Trophoblast cell (in vitro differentiated cells and primary cell): ENCODE measurements at regions not wholly inside any gene's neighbourhood (a gene's known extent, or its start where the extent isn't known, plus 50 kb on each side); places are given as distances from the start of the nearest gene placed in this dataset.

Experiments
- DNase-seq, 2 donors: peaks; one replicate each; pipeline ENCODE4 v3.0.0-alpha.2; 2016
- H2AFZ ChIP-seq: 2 replicates; pipeline ENCODE4 v1.6.1; 2013; ENCODE audit warnings: low read length, moderate library complexity, mild to moderate bottlenecking; ENCODE audit not compliant: insufficient read depth, poor library complexity
- H2AK5ac ChIP-seq: 2 replicates; pipeline ENCODE4 v1.6.1; 2013; ENCODE audit warnings: mild to moderate bottlenecking, low read length
- H2BK120ac ChIP-seq: 2 replicates; pipeline ENCODE4 v1.6.1; 2013; ENCODE audit warnings: low read length, mild to moderate bottlenecking, moderate library complexity; ENCODE audit not compliant: insufficient read depth, poor library complexity
- H2BK12ac ChIP-seq: 2 replicates; pipeline ENCODE4 v1.6.1; 2013; ENCODE audit warnings: mild to moderate bottlenecking, low read length, moderate library complexity
- H2BK5ac ChIP-seq: 2 replicates; pipeline ENCODE4 v1.6.1; 2013; ENCODE audit warnings: low read length, low read depth, moderate library complexity, mild to moderate bottlenecking; ENCODE audit not compliant: poor library complexity
- H3K14ac ChIP-seq: 2 replicates; pipeline ENCODE4 v1.6.1; 2013; ENCODE audit warnings: mild to moderate bottlenecking, low read length
- H3K18ac ChIP-seq: 2 replicates; pipeline ENCODE4 v1.6.1; 2013; ENCODE audit warnings: mild to moderate bottlenecking, low read length
- H3K23ac ChIP-seq: 2 replicates; pipeline ENCODE4 v1.6.1; 2013; ENCODE audit warnings: low read length
- H3K27ac ChIP-seq: 2 replicates; pipeline ENCODE4 v1.5.1; 2013; ENCODE audit warnings: low read depth, mild to moderate bottlenecking, inconsistent platforms, low read length, moderate library complexity
- H3K27me3 ChIP-seq: 2 replicates; pipeline ENCODE4 v1.6.1; 2013; ENCODE audit warnings: inconsistent platforms, mild to moderate bottlenecking, low read length, moderate library complexity; ENCODE audit not compliant: insufficient read depth
- H3K36me3 ChIP-seq, 2 experiments: 1 replicate in 1 of 2; 2 replicates in 1 of 2; pipeline ENCODE4 v1.6.1; 2013; ENCODE audit warnings: low read length in 2 of 2, mild to moderate bottlenecking in 2 of 2, moderate library complexity in 1 of 2; ENCODE audit not compliant: insufficient read depth in 2 of 2, control insufficient read depth in 1 of 2
- H3K4ac ChIP-seq: 2 replicates; pipeline ENCODE4 v1.6.1; 2013; ENCODE audit warnings: low read depth, mild to moderate bottlenecking, low read length, moderate library complexity
- H3K4me1 ChIP-seq, 2 experiments: 1 replicate in 1 of 2; 2 replicates in 1 of 2; pipeline ENCODE4 v1.6.1; 2013; ENCODE audit warnings: low read length in 2 of 2, mild to moderate bottlenecking in 2 of 2, moderate library complexity in 1 of 2; ENCODE audit not compliant: insufficient read depth in 2 of 2, control insufficient read depth in 1 of 2
- H3K4me2 ChIP-seq: 2 replicates; pipeline ENCODE4 v1.6.1; 2013; ENCODE audit warnings: inconsistent platforms, mild to moderate bottlenecking, low read length, moderate library complexity
- H3K4me3 ChIP-seq: 2 replicates; pipeline ENCODE4 v1.5.1; 2013; ENCODE audit warnings: mild to moderate bottlenecking, low read depth, low read length, inconsistent platforms
- H3K79me1 ChIP-seq: one replicate; pipeline ENCODE4 v1.6.1; 2013; ENCODE audit warnings: low read length
- H3K79me2 ChIP-seq: 2 replicates; pipeline ENCODE4 v1.6.1; 2013; ENCODE audit warnings: low read length, mild to moderate bottlenecking; ENCODE audit not compliant: control insufficient read depth, insufficient read depth, poor library complexity
- H3K9ac ChIP-seq: 2 replicates; pipeline ENCODE4 v1.6.1; 2013; ENCODE audit warnings: mild to moderate bottlenecking, low read length
- H3K9me3 ChIP-seq: 2 replicates; pipeline ENCODE4 v1.6.1; 2013; ENCODE audit warnings: low read depth, mild to moderate bottlenecking, control low read depth, inconsistent platforms, low read length; ENCODE audit not compliant: insufficient read depth
- H4K12ac ChIP-seq: 2 replicates; pipeline ENCODE4 v1.6.1; 2013; ENCODE audit warnings: low read depth, mild to moderate bottlenecking, low read length, moderate library complexity
- H4K8ac ChIP-seq: 2 replicates; pipeline ENCODE4 v1.6.1; 2013; ENCODE audit warnings: low read depth, mild to moderate bottlenecking, low read length, moderate library complexity
- H4K91ac ChIP-seq: one replicate; pipeline ENCODE4 v1.6.1; 2013; ENCODE audit warnings: low read depth, mild to moderate bottlenecking, low read length, moderate library complexity
- WGBS: extraction: QIAGEN DNeasy Blood & Tissue Kit; methylation state at CpG from one replicate; pipeline ENCODE4 v1.1.7; 2013; ENCODE audit warnings: missing lambda C conversion rate; ENCODE audit not compliant: insufficient read length, insufficient coverage; ENCODE audit errors: extremely low coverage; 5-methylcytosine and 5-hydroxymethylcytosine counted together

DNA sequence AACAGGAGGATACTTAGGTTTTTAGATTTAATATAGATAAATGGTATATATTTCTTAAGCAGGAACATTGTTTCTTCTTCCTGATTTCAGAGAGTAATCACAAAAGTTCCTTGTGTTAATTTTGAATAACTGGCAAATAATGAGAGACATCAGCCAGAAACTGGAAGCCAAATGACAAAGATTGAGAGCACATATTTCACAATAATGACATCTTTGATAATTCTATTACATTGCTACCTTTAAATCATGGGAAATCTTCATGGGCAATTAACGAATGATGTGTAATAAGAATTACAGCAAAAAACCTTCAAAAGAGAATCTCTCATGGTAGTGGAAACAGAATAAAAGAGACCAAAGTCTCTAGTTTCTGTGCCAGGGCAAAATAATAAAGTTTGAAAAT, 215.1 kb downstream of the NUP35 start:
- H3K9me3 ChIP-seq, result no peaks in the 10 kb centered on the region
- DNase-seq, result no peak
- no CpG with 5 or more reads among the region's 1 CpG for WGBS

DNA sequence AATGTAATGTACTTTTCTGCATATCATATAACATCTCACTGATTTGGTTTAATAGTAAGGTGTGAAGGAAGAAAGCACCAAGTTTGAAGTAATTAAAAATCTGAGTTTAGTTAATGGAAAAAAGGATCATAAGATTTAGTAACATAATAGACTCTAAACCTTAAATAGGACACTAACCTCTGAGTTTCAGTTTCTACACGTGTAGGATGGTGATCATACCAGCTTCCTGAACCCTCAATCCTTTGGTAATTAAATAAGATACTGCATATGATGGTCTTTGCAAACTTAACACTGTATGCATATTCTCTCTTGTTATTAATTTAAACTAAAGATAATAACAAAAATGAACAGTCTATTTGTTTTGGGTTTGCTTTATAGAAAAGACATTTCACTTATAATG, 216.8 kb downstream of the NUP35 start:
- no CpG with 5 or more reads among the region's 1 CpG for WGBS
- H3K18ac ChIP-seq, result no peak overlapping the region
- H3K79me1 ChIP-seq, result no peaks in the 10 kb centered on the region
- H4K8ac ChIP-seq, result no peak overlapping the region
- no peak overlapping the region for H3K9ac ChIP-seq
- no peaks in the 10 kb centered on the region for H3K27me3 ChIP-seq
- H3K4me1 ChIP-seq, result no peaks in the 10 kb centered on the region
- H2BK120ac ChIP-seq, result no peak overlapping the region
- no peak overlapping the region for H4K91ac ChIP-seq
- H3K36me3 ChIP-seq, result no peaks in the 10 kb centered on the region
- H3K23ac ChIP-seq, result no peak overlapping the region
- no peak overlapping the region for H3K27ac ChIP-seq
- H2BK5ac ChIP-seq, result no peak overlapping the region
- no peak for DNase-seq
- no peak overlapping the region for H3K4me3 ChIP-seq
- H3K79me2 ChIP-seq, result no peaks in the 10 kb centered on the region
- H2BK12ac ChIP-seq, result no peak overlapping the region
- no peak overlapping the region for H3K4ac ChIP-seq
- no peak overlapping the region for H3K4me2 ChIP-seq
- no peak overlapping the region for H2AK5ac ChIP-seq
- no peak overlapping the region for H4K12ac ChIP-seq
- H3K9me3 ChIP-seq, result no peaks in the 10 kb centered on the region
- no peak overlapping the region for H3K14ac ChIP-seq
- no peak overlapping the region for H2AFZ ChIP-seq

More for the DNA sequence above, 215.1 kb downstream of the NUP35 start:
- Histone ChIP-seq H3K4me1 (no peaks in the 10 kb centered on the region), H3K27me3 (no peaks in the 10 kb centered on the region), H3K27ac (no peak overlapping the region), H2AK5ac (no peak overlapping the region), H3K36me3 (no peaks in the 10 kb centered on the region), H3K4ac (no peak overlapping the region), H2AFZ (no peak overlapping the region), H4K91ac (no peak overlapping the region), H2BK5ac (no peak overlapping the region), H3K79me2 (no peaks in the 10 kb centered on the region), H3K4me3 (no peak overlapping the region), H3K14ac (no peak overlapping the region), H3K18ac (no peak overlapping the region), H4K12ac (no peak overlapping the region), H3K79me1 (no peaks in the 10 kb centered on the region), H2BK120ac (no peak overlapping the region), H3K9ac (no peak overlapping the region), H3K4me2 (no peak overlapping the region), H3K23ac (no peak overlapping the region), H4K8ac (no peak overlapping the region), H2BK12ac (no peak overlapping the region)

DNA sequence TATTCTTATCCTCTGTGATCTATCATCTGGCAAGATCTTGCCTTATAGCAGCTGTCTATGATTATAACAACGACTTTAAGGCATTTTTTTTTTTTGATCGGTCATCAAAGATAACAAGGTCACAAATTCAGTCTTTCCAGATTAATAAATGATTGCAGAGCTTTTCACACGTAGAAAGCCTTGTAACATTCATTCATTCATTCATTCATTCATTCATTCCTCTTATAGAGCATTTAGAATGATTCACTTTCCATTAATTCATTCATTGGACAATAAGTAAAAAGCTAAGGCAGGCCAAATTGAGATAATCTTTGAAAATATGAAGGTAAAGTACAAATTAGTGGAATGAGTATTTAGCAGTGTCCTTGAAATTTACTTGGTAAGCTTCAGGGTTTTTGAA, 223.7 kb downstream of the NUP35 start:
- H2BK5ac ChIP-seq, result no peak overlapping the region
- no peaks in the 10 kb centered on the region for H3K36me3 ChIP-seq
- WGBS, result no CpG with 5 or more reads among the region's 3 CpGs
- H3K4me1 ChIP-seq, result no peaks in the 10 kb centered on the region
- no peak overlapping the region for H3K14ac ChIP-seq
- H3K4me2 ChIP-seq, result no peak overlapping the region
- H3K79me2 ChIP-seq, result no peaks in the 10 kb centered on the region
- H3K18ac ChIP-seq, result no peak overlapping the region
- H4K8ac ChIP-seq, result no peak overlapping the region
- H2BK120ac ChIP-seq, result no peak overlapping the region
- DNase-seq, result no peak
- H3K4ac ChIP-seq, result no peak overlapping the region
- no peak overlapping the region for H3K9ac ChIP-seq
- H3K27me3 ChIP-seq, result no peaks in the 10 kb centered on the region
- no peak overlapping the region for H3K27ac ChIP-seq
- H2AFZ ChIP-seq, result no peak overlapping the region
- H3K4me3 ChIP-seq, result no peak overlapping the region
- no peaks in the 10 kb centered on the region for H3K79me1 ChIP-seq
- H3K9me3 ChIP-seq, result no peaks in the 10 kb centered on the region
- no peak overlapping the region for H3K23ac ChIP-seq
- no peak overlapping the region for H4K91ac ChIP-seq
- H2BK12ac ChIP-seq, result no peak overlapping the region
- H2AK5ac ChIP-seq, result no peak overlapping the region
- H4K12ac ChIP-seq, result no peak overlapping the region

DNA sequence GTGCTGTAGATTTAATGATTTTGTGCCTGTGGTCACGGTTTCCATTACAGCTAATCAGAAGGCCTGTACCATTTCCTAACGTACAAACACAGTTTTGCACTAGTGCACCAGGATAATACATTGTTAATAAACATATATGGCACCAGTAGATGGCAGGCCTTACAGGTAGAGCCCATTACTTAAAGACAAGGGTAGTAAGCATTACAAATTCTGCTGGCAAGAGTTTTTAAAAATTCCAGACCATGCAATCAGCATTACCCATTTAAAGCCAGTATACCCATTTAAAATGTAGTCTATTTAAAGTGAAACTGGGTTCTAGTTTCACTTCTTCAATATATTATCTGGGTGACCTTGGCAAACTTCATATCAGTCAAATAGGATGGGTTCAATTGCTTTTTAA, 224.2 kb downstream of the NUP35 start:
- H3K4me2 ChIP-seq, result no peak overlapping the region
- H2BK12ac ChIP-seq, result no peak overlapping the region
- no peak overlapping the region for H3K23ac ChIP-seq
- H3K4me3 ChIP-seq, result no peak overlapping the region
- H3K79me1 ChIP-seq, result no peaks in the 10 kb centered on the region
- H4K12ac ChIP-seq, result no peak overlapping the region
- no peaks in the 10 kb centered on the region for H3K4me1 ChIP-seq
- H3K9ac ChIP-seq, result no peak overlapping the region
- H3K27me3 ChIP-seq, result no peaks in the 10 kb centered on the region
- no peak overlapping the region for H3K14ac ChIP-seq
- no peak overlapping the region for H4K91ac ChIP-seq
- peak in 1 of 2 donors; percentile 11 for DNase-seq
- H2AFZ ChIP-seq, result no peak overlapping the region
- no peak overlapping the region for H3K4ac ChIP-seq
- no peaks in the 10 kb centered on the region for H3K9me3 ChIP-seq
- H3K27ac ChIP-seq, result no peak overlapping the region
- H3K79me2 ChIP-seq, result no peaks in the 10 kb centered on the region
- H2BK120ac ChIP-seq, result no peak overlapping the region
- no peak overlapping the region for H4K8ac ChIP-seq
- no CpG with 5 or more reads among the region's 2 CpGs for WGBS
- no peak overlapping the region for H3K18ac ChIP-seq
- H2AK5ac ChIP-seq, result no peak overlapping the region
- no peaks in the 10 kb centered on the region for H3K36me3 ChIP-seq
- H2BK5ac ChIP-seq, result no peak overlapping the region
